SW 1271 (cell line): ENCODE measurements at regions not wholly inside any gene's neighbourhood (a gene's known extent, or its start where the extent isn't known, plus 50 kb on each side); places are given as distances from the start of the nearest gene placed in this dataset.

Source experiments
- DNase-seq, 2 experiments: peaks; one replicate each; lab custom pipeline; 2025; lab: John Stamatoyannopoulos, UW

- DNase-seq = no peak
Measured at GRCh38 chr13:72165276-72165675, 298.3 kb upstream of the DACH1 start.

GRCh38 chr13:72164811-72165210 is 297.8 kb upstream of the DACH1 start:
- no peak for DNase-seq

GRCh38 chr13:72163678-72164077 is 296.7 kb upstream of the DACH1 start:
- no peak for DNase-seq

- DNase-seq = no peak
Measured at GRCh38 chr13:72160977-72161376, 294.0 kb upstream of the DACH1 start.

DNA sequence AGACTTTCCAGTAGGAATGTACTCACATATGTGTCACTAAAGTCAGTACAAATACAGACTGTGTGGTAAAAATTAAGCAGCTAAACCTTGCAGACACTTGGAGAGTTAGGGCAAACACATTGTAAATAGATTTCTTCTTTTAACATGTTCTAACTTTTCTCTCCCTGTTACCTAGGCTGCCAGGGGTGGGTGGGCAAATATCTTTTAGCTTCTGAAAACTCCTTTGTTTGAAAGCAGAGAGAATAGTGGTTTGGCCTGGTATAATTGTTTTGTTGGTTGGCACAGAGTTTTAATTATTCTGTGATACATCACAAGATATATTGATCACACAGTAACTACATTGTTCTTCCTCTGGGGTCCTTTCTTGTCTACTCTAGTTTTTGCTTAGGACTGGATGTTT is 289.8 kb upstream of the DACH1 start:
- no peak for DNase-seq

GRCh38 chr13:72153272-72153671 is 286.3 kb upstream of the DACH1 start:
- DNase-seq = no peak

- DNase-seq = no peak
Measured at GRCh38 chr13:72151241-72151640, 284.2 kb upstream of the DACH1 start.

DNA sequence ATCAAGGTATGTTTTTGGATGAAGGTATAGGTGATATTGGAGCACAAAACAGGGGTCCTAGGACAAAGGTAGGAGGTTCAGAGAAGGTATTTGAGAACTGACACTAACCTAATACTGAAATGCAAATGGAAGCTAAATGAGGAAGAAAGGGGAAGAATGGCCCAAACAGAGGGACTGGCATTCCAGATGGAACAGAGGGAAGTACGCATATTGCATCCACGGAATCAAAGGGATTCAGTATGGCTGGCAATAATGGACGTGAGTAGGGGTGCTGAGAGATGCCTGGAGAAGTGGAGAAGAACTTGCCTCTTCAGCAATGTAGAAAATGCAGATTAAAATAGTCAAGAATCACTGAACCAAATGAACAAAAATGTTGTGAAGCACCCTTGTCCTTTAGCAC is 283.5 kb upstream of the DACH1 start:
- no peak for DNase-seq

DNA sequence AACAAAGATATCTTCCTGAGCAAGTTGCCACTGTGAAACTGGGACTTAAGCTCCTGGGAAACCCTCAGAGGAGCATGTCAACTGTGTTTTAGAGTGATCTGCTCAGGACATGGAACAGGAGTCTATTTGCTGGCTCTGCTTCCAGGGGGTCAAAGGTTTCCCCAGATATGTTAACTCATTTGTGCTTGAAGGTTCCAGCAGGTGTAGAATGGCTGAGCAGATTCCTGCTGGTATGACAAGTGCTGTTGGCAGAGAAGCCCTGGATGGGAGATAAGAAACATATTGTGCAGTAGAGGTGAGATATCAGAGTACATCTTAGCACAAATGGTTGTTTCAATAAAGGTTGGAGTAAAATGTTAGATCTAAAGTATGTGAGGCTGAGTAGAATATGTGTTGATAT is 282.7 kb upstream of the DACH1 start:
- no peak for DNase-seq

DNA sequence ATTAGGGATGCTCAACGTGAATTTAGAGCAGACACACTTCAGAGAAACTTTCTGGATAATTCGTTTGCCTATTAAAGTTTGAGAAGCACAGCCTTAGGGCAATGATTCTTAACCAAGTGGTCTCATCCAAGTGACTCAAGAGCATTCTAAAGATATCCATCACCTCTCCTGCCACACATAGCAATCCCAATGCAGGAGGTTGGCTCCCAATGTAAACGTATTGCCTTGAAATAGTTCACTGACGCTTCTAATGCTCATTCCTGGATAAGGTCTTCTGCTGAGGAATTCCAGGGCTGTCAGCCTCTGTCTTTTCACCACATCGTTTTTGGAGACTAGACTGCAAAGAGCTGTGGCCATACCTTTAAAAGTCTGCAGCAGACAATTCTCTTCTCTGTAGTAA is 279.8 kb upstream of the DACH1 start:
- no peak for DNase-seq

- no peak for DNase-seq
Measured at GRCh38 chr13:72145383-72145782, 278.4 kb upstream of the DACH1 start.

DNA sequence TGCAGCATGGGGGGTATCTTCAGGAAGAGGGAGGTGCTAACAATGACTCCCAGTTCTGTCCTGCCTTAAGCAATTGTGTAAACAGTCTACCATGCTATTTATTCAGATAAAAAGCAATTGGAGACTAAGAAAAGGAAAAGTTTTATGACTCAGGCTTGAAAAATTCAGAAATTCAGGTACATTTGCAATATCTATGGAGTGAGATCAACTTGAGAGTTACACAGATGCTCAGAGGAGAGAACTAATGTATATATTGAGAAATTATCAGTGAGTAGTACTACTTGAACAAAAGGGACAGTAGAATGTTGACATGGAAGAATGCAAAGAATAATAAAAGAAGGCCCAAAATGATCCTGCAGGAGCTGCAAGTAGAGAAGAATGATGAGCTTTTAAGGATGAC is 277.6 kb upstream of the DACH1 start:
- no peak for DNase-seq

DNA sequence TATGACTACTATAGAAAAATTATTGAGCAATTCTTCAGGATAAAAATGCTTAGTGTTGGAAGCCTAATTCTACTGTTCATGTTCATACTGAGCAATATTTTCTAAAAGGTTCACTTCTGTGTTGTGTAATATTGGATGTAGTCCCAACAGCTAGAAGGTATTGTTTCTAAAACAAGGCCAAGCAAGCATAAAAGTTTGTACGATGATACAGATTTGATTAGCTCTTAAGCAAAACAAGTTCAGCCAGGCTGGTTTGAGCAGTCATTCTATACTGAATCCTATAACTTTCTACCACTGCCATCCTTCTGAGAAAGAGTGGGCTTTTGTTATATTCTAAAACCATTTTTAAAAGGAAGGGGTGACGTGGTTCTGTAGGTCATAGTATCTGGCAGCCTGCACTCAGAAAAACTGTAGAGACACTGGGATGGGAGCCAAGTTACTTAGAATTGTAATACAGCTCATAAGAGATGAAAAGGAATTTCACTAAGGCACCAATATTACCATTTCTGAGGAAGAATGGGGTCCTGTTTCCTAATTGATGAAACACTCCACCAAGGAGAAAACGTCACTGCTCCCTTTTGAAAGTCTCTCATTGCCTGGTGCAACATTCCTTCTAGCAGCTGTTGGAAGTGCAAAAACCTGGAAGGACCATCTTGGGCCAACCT is 275.0 kb upstream of the DACH1 start:
- DNase-seq = no peak

DNA sequence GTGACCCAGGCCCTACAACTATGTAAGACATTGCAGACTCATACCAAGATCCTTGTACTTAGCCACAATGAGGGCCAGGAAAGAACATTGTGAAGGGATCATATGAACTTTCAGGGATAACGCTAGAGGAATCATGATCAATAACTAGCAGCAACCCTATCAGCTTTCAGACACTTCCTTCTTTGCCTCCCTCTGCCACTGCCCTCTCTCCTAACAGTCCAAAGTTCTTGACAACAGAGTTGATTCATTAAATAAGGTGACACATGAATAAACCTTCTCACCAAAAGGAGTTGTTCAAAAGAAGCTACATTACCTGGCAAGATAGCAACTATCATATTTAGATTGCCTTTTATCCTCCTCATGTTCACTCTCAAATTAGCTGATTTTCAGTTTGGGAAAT is 272.2 kb upstream of the DACH1 start:
- no peak for DNase-seq

DNA sequence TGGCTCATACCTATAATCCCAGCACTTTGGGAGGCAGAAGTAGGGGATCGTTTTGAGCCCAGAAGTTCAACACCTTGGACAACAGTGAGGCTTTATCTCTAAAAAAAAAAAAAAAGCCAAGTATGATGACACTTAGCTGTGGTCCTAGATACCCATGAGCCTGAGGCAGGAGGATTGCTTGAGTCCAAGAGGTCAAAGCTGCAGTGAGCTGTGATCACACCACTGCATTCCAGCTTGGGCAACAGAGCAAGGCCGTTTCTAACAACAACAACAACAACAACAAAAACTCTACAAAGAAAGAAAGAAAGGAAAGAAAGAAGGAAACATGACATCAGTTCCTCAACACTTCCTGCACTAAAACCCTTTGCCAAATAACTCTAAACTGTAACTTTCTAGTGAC is 265.1 kb upstream of the DACH1 start:
- no peak for DNase-seq

GRCh38 chr13:72129117-72129516 is 262.1 kb upstream of the DACH1 start:
- no peak for DNase-seq

DNA sequence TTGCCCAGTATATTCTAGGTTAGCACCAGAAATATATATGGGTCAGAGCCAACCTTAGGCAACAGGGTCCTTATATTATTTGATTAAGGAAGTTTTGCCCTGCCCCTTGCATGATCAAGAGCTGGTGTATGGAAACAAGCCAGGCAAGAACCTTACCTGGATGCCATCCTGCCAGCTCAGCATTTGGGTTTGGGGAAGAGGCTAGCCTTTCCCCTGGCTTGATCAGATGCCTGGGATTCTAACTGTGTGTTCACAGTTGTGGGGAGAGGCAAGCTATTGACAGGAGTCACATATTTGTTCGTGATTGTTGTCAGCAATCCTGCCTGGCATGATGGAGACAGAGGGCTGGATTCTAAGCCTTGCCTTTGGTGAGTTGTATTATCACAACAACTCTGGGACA is 260.0 kb upstream of the DACH1 start:
- no peak for DNase-seq

- DNase-seq = no peak
Measured at GRCh38 chr13:72126424-72126823, 259.4 kb upstream of the DACH1 start.

DNA sequence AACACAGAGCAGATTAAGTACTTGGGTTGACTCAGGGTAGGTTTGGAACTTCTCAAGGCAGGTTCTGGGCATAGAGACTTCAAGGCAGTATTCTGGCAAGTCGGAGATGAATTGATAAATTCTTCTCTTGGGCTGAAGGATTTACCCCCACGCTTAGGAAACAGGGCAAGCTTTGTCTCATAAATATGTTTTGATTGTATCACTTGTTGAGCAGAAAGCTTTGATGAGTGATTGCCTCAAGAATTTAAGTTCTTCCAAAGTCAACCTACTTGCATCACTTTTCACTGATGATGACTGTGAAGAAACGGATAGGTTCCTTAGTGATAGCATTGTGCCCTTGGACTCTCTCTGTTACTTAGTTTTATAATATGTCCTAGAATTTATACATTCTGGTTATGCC is 258.6 kb upstream of the DACH1 start:
- DNase-seq = no peak

GRCh38 chr13:72122661-72123255 is 255.8 kb upstream of the DACH1 start:
- no peak for DNase-seq

DNA sequence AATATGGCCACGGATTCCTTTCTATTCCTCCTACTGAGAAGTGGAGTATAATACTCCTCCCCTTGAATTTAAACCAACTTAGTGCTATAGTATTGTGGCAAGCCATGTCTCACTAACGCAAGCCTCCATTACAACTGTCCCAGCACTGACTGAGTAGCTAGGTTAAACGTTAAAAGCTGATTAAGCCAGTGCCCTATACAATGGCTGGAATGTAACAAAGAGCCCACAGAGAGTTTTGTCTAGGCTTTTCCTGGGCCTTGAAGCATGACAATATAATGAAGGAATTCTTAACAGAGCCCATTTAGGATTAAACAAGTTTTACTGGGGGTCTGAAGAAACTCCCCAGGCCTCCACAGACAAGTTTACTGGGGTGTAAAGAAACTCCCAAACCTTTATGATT is 254.5 kb upstream of the DACH1 start:
- DNase-seq = no peak

- no peak for DNase-seq
Measured at GRCh38 chr13:72120632-72121031, 253.6 kb upstream of the DACH1 start.

GRCh38 chr13:72113931-72114330 is 246.9 kb upstream of the DACH1 start:
- DNase-seq = no peak

DNA sequence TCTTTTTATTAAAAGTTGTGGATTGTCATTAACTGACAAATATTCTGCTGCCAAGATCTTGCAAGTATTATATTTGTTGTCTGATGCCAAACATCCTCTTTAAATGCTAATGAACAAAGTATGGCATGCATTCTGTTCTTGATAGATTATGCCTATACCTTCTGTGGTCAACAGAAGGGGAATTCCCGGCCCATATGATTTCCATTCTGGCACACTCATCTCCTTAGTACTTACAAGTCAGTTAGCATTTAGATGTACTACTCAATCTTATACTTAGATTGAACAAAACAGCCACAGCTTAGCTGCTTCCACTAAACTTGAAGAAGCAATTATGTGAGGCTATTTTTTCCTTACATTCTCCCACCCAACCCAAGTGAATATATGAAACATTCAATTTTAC is 246.1 kb upstream of the DACH1 start:
- DNase-seq = no peak
